ENCODE measurements at regions not wholly inside any gene's neighbourhood (a gene's known extent, or its start where the extent isn't known, plus 50 kb on each side); places are given as distances from the start of the nearest gene placed in this dataset.

GRCh38 chr1:173268261-173268660 lies 61.1 kb upstream of the TNFSF4 start:
- TF ChIP-seq CTCF (IDR thresholded peaks at IDR 0.05) (no peak), EP300 (IDR thresholded peaks at IDR 0.05) (no peak), POLR2AphosphoS5 (IDR thresholded peaks at IDR 0.05) (no peak)
